ENCODE measurements at regions not wholly inside any gene's neighbourhood (a gene's known extent, or its start where the extent isn't known, plus 50 kb on each side); places are given as distances from the start of the nearest gene placed in this dataset.

DNA sequence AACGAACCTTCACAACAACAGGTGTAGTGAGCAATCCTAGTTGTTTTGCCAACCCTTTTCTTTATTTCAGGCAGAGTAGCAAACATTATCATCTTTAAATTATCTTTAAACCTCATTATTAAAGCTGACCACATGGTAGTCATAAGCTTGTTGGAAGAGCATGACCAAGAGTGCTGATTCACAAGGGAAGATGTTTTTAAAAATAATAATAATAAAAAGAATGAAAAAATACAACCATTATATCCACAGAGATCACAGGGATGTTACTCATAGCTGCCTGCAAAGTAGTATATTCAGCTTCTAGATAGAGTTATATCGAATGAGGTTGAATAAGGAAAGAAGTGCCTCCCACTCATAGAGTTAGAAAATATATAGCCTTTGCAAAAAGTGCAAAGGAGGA lies 101.0 kb upstream of the FLRT2 start:
- TF ChIP-seq CTCF (IDR thresholded peaks at IDR 0.05; ENCODE audit: insufficient read depth, low read length) (no peak), REST (IDR thresholded peaks at IDR 0.05; ENCODE audit: insufficient replicate concordance, low read depth) (no peak), POLR2AphosphoS5 (IDR thresholded peaks at IDR 0.05; ENCODE audit: low read depth) (no peak), GABPA (IDR thresholded peaks at IDR 0.05; ENCODE audit: low read depth) (no peak)
